Erythroblast (primary cell): ENCODE measurements at regions not wholly inside any gene's neighbourhood (a gene's known extent, or its start where the extent isn't known, plus 50 kb on each side); places are given as distances from the start of the nearest gene placed in this dataset.

Experiments used
- DNase-seq, 2 experiments: peaks; one replicate each; lab custom pipeline; 2025; lab: John Stamatoyannopoulos, UW
- GATA1 ChIP-seq: IDR thresholded peaks from 2 replicates; pipeline ENCODE4 v1.6.1; 2011; ENCODE audit warnings: low read depth, mild to moderate bottlenecking, control low read depth, low read length, moderate library complexity
- POLR2A ChIP-seq: IDR thresholded peaks from 2 replicates; pipeline ENCODE4 v1.6.1; 2011; ENCODE audit warnings: mild to moderate bottlenecking, low read length

GRCh38 chr12:77777274-77777673 lies 53.4 kb upstream of the NAV3 start:
- DNase-seq = no peak
- no peak for TF ChIP-seq GATA1
- TF ChIP-seq POLR2A = no peak

- no peak for DNase-seq
- TF ChIP-seq POLR2A (no peak), GATA1 (no peak)
Observed at GRCh38 chr12:77774761-77775160, 55.9 kb upstream of the NAV3 start.

- no peak for TF ChIP-seq POLR2A
- TF ChIP-seq GATA1 = no peak
Observed at GRCh38 chr12:77772676-77773298, 57.9 kb upstream of the NAV3 start.

GRCh38 chr12:77768558-77768957 lies 62.1 kb upstream of the NAV3 start:
- TF ChIP-seq GATA1 (no peak), POLR2A (no peak)
- no peak for DNase-seq

More at GRCh38 chr12:77772676-77773298, 57.9 kb upstream of the NAV3 start:
- no peak for DNase-seq

GRCh38 chr12:77767756-77768343 lies 62.8 kb upstream of the NAV3 start:
- TF ChIP-seq POLR2A (no peak), GATA1 (no peak)
- DNase-seq = no peak

GRCh38 chr12:77767335-77767734 lies 63.4 kb upstream of the NAV3 start:
- no peak for TF ChIP-seq POLR2A
- TF ChIP-seq GATA1 = no peak
- no peak for DNase-seq

- DNase-seq = no peak
- TF ChIP-seq GATA1 = no peak
- no peak for TF ChIP-seq POLR2A
Observed at GRCh38 chr12:77766224-77766623, 64.5 kb upstream of the NAV3 start.

- TF ChIP-seq GATA1 (no peak), POLR2A (no peak)
- DNase-seq = no peak
Observed at GRCh38 chr12:77761286-77761685, 69.4 kb upstream of the NAV3 start.

- TF ChIP-seq GATA1 (no peak), POLR2A (no peak)
Observed at GRCh38 chr12:77760271-77761025, 70.2 kb upstream of the NAV3 start.

GRCh38 chr12:77754086-77754485 lies 76.6 kb upstream of the NAV3 start:
- TF ChIP-seq GATA1 (no peak), POLR2A (no peak)
- DNase-seq = no peak

More at GRCh38 chr12:77760271-77761025, 70.2 kb upstream of the NAV3 start:
- no peak for DNase-seq

GRCh38 chr12:77751939-77752338 lies 78.8 kb upstream of the NAV3 start:
- TF ChIP-seq POLR2A (no peak), GATA1 (no peak)
- no peak for DNase-seq

- no peak for TF ChIP-seq GATA1
- TF ChIP-seq POLR2A = no peak
- DNase-seq = no peak
Observed at GRCh38 chr12:77746096-77746495, 84.6 kb upstream of the NAV3 start.

GRCh38 chr12:77745624-77746023 lies 85.1 kb upstream of the NAV3 start:
- TF ChIP-seq POLR2A (no peak), GATA1 (no peak)
- DNase-seq = no peak

GRCh38 chr12:77742631-77743030 lies 88.1 kb upstream of the NAV3 start:
- DNase-seq = no peak
- TF ChIP-seq POLR2A (no peak), GATA1 (no peak)
